ENCODE measurements at regions not wholly inside any gene's neighbourhood (a gene's known extent, or its start where the extent isn't known, plus 50 kb on each side); places are given as distances from the start of the nearest gene placed in this dataset.

DNA sequence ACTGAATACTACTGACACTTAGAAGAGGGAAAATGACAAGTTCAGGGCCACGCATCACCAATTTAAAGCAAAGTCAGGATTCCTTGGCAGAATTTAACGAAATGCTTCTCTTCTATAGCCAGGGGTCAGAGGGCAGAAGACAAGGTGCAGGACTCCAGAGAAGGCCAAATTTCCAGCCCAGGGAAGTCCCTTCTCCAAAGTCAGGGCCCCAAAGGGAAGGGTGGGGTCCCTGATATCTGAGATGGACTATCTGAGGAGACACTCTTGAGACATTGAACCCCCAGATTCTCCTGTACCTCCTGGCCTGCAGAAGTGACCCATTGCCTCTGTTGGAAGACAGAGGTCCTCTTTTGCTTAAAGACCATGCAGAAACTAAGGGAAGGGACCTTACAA, 91.2 kb downstream of the RPS6KA4 start:
- 84% methylated on average over 2 of the region's 2 CpGs for WGBS (ENCODE audit: low lambda C conversion rate, missing lambda C conversion rate)

DNA sequence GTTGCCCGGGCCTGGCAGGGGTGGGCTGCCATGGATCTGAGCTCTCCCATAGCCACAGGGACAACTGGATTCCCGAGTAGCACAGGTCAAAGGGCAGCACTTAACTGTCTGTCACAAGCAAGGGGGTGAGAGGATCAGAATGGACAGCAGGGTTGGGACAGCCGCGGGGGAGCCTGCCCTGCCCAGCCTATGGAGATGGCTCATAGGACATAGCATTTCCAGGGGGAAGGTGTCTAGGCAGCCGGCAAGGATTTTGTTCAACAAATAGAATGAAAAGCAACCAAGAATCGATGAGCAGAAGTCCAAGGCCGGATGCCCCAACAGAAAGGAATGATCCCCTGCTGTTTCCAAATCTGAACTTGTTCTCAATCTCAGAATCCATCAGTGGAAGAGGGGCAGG, 92.9 kb downstream of the RPS6KA4 start:
- Histone ChIP-seq H3K27me3 (no peaks in the 10 kb centered on the region), H3K79me2 (no peaks in the 10 kb centered on the region), H3K4me1 (ENCODE audit: insufficient read depth) (peaks cover 18% of the 10 kb centered on the region), H3K27ac (no peak overlapping the region), H2AFZ (no peak overlapping the region), H3K36me3 (replicated peaks; ENCODE audit: insufficient read depth, low read depth) (no peaks in the 10 kb centered on the region), H4K20me1 (ENCODE audit: insufficient read depth, poor library complexity, severe bottlenecking) (no peaks in the 10 kb centered on the region), H3K4me3 (no peak overlapping the region), H3K9me3 (ENCODE audit: low read depth) (no peaks in the 10 kb centered on the region), H3K9me2 (replicated peaks; ENCODE audit: insufficient read depth) (no peaks in the 10 kb centered on the region), H3K4me2 (no peak overlapping the region)
- DNase-seq (ENCODE audit: low spot score) = no peak
- TF ChIP-seq CTCF (IDR thresholded peaks at IDR 0.05; ENCODE audit: poor library complexity) (no peak), EZH2phosphoT487 (IDR thresholded peaks at IDR 0.05; ENCODE audit: low read depth, severe bottlenecking, unreplicated experiment) (no peak), EZH2 (IDR thresholded peaks at IDR 0.05; ENCODE audit: borderline replicate concordance) (no peak)
- WGBS (ENCODE audit: low lambda C conversion rate, missing lambda C conversion rate) = 72% methylated on average over 7 of the region's 7 CpGs

More for the DNA sequence above, 91.2 kb downstream of the RPS6KA4 start:
- H2AFZ ChIP-seq = no peak overlapping the region
- DNase-seq (ENCODE audit: low spot score) = no peak
- no peaks in the 10 kb centered on the region for H3K9me2 ChIP-seq (replicated peaks; ENCODE audit: insufficient read depth)
- H3K4me2 ChIP-seq = no peak overlapping the region
- no peaks in the 10 kb centered on the region for H4K20me1 ChIP-seq (ENCODE audit: insufficient read depth, poor library complexity, severe bottlenecking)
- H3K27ac ChIP-seq = no peak overlapping the region
- H3K79me2 ChIP-seq = no peaks in the 10 kb centered on the region
- H3K4me1 ChIP-seq (ENCODE audit: insufficient read depth) = peaks cover 18% of the 10 kb centered on the region
- H3K9me3 ChIP-seq (ENCODE audit: low read depth) = no peaks in the 10 kb centered on the region
- H3K27me3 ChIP-seq = no peaks in the 10 kb centered on the region
- no peak for TF ChIP-seq EZH2 (IDR thresholded peaks at IDR 0.05; ENCODE audit: borderline replicate concordance)
- no peak for TF ChIP-seq CTCF (IDR thresholded peaks at IDR 0.05; ENCODE audit: poor library complexity)
- TF ChIP-seq EZH2phosphoT487 (IDR thresholded peaks at IDR 0.05; ENCODE audit: low read depth, severe bottlenecking, unreplicated experiment) = no peak
- no peak overlapping the region for H3K4me3 ChIP-seq
- H3K36me3 ChIP-seq (replicated peaks; ENCODE audit: insufficient read depth, low read depth) = no peaks in the 10 kb centered on the region

DNA sequence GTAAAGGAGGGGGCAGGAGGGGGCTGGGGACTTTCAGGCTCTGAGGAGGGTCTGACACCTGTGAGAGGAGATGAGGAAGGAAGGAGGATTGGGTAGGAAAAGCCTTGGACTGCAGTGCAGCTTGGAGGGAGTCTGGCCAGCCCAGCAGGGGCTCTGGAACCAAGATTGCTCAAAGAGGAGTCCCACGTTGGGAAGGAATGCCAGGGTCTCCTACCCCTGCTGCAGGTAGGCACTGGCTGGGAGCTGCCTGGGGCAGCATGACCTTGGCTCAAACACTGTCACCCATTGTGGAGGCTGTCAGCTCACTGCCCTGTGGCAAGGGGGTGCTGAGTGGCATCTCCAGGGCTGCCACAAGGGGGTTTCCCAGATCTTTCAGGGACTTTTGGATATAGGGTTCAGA, 94.5 kb downstream of the RPS6KA4 start:
- peaks cover 8% of the 10 kb centered on the region for H3K4me1 ChIP-seq (ENCODE audit: insufficient read depth)
- no peaks in the 10 kb centered on the region for H3K27me3 ChIP-seq
- H3K4me3 ChIP-seq = no peak overlapping the region
- no peak overlapping the region for H3K27ac ChIP-seq
- H4K20me1 ChIP-seq (ENCODE audit: insufficient read depth, poor library complexity, severe bottlenecking) = no peaks in the 10 kb centered on the region
- H3K79me2 ChIP-seq = no peaks in the 10 kb centered on the region
- no peak overlapping the region for H3K4me2 ChIP-seq
- no peak for DNase-seq (ENCODE audit: low spot score)
- 50% methylated on average over 1 of the region's 1 CpG for WGBS (ENCODE audit: low lambda C conversion rate, missing lambda C conversion rate)
- H3K36me3 ChIP-seq (replicated peaks; ENCODE audit: insufficient read depth, low read depth) = no peaks in the 10 kb centered on the region
- H3K9me3 ChIP-seq (ENCODE audit: low read depth) = no peaks in the 10 kb centered on the region
- no peak for TF ChIP-seq CTCF (IDR thresholded peaks at IDR 0.05; ENCODE audit: poor library complexity)
- no peak for TF ChIP-seq EZH2 (IDR thresholded peaks at IDR 0.05; ENCODE audit: borderline replicate concordance)
- TF ChIP-seq EZH2phosphoT487 (IDR thresholded peaks at IDR 0.05; ENCODE audit: low read depth, severe bottlenecking, unreplicated experiment) = no peak
- no peak overlapping the region for H2AFZ ChIP-seq
- no peaks in the 10 kb centered on the region for H3K9me2 ChIP-seq (replicated peaks; ENCODE audit: insufficient read depth)

Measured in hepatocyte (in vitro differentiated cells).